ENCODE measurements at regions not wholly inside any gene's neighbourhood (a gene's known extent, or its start where the extent isn't known, plus 50 kb on each side); places are given as distances from the start of the nearest gene placed in this dataset.

DNA sequence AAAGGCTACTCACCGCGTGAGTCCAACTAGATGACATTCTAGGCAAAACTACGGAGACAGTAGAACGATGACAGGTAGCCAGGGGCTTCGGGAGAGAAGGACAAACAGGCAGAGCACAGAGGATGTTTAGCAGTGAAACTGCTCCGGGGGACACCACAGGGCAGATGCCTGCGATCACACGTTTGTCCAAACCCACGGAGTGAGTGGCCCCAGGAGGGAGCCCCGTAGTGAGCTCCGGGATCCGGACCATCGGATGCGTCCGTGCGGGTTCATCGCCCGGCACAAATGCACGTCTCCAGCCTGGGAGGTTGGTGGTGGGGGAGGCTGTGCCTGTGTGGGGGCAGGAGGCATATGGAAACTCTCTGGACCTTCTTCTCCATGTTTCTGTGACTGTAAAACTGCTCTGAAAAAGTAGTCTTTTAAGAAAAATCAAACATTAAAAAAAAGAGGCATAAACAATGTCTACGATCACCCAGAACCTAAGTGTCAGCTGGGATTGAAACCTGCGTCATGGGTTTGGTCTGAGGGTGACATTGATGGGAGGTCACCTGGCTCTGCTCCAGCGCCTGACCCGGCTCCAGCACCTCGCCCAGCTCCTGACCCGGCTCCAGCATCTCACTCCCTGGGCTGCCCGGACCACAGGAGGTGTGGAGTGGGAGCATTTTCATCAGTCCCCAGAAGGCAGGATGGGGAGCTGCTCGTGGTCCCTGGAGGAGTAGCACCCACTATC, 83.0 kb upstream of the CTDP1 start:
- H3K4me3 ChIP-seq = no peak overlapping the region
- DNase-seq (ENCODE audit: low spot score in 2 of 2) = no peak
- no peaks in the 10 kb centered on the region for H3K36me3 ChIP-seq
- no peaks in the 10 kb centered on the region for H3K4me1 ChIP-seq
- H3K27me3 ChIP-seq = peaks cover 0 to 33% of the 10 kb centered on the region in 2 donors
- H3K9me3 ChIP-seq = peaks cover 0 to 8% of the 10 kb centered on the region in 2 donors
- intact Hi-C loops (cut with DNase I; ENCODE audit: low total_unique reads) = no loop called here
- TF ChIP-seq POLR2A (IDR thresholded peaks at IDR 0.05) = no peak
- TF ChIP-seq POLR2AphosphoS5 (IDR thresholded peaks at IDR 0.05) = no peak
- TF ChIP-seq, protein P1, sequence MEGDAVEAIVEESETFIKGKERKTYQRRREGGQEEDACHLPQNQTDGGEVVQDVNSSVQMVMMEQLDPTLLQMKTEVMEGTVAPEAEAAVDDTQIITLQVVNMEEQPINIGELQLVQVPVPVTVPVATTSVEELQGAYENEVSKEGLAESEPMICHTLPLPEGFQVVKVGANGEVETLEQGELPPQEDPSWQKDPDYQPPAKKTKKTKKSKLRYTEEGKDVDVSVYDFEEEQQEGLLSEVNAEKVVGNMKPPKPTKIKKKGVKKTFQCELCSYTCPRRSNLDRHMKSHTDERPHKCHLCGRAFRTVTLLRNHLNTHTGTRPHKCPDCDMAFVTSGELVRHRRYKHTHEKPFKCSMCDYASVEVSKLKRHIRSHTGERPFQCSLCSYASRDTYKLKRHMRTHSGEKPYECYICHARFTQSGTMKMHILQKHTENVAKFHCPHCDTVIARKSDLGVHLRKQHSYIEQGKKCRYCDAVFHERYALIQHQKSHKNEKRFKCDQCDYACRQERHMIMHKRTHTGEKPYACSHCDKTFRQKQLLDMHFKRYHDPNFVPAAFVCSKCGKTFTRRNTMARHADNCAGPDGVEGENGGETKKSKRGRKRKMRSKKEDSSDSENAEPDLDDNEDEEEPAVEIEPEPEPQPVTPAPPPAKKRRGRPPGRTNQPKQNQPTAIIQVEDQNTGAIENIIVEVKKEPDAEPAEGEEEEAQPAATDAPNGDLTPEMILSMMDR (IDR thresholded peaks at IDR 0.05) = no peak
- H3K27ac ChIP-seq = no peak overlapping the region

DNA sequence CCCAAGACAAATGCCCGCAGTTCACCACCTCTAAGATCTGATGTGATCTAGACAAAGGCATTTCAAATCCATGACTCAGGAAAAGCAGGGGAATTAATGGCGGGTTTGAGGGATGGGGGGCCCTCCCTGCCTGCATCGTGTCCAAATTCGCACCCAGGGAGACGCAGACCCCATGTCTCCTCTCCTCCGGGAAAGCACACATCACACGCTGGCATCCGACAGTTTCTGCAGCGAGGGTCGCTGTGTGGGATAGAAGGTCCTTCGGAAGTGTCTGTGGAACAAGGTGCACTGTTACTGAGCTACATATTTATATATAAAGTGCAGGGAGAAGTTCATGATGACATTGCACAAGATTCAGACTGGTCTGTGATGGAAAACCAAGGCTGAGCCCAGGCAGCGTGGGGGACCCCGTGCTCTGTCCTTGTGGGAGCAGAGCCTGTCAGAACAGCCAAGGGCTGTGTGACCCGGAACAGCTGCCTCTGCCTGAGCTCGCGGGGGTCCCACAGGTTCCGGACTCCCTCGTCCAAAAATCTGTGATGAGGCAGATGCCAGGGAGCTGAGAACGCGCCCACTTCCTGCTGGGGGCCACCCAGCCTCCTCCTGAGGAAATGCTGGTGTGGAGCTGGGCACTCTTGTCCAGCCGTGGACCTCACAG, 82.3 kb upstream of the CTDP1 start:
- TF ChIP-seq POLR2AphosphoS5 (IDR thresholded peaks at IDR 0.05) (no peak), POLR2A (IDR thresholded peaks at IDR 0.05) (no peak)
- TF ChIP-seq, protein P1 (IDR thresholded peaks at IDR 0.05) = no peak
- H3K27ac ChIP-seq = no peak overlapping the region
- no peaks in the 10 kb centered on the region for H3K4me1 ChIP-seq
- DNase-seq (ENCODE audit: low spot score in 2 of 2) = no peak
- peaks cover 0 to 33% of the 10 kb centered on the region in 2 donors for H3K27me3 ChIP-seq
- no peak overlapping the region for H3K4me3 ChIP-seq
- H3K9me3 ChIP-seq = peaks cover 0 to 8% of the 10 kb centered on the region in 2 donors
- intact Hi-C loops (cut with DNase I; ENCODE audit: low total_unique reads) = no loop called here
- no peaks in the 10 kb centered on the region for H3K36me3 ChIP-seq

DNA sequence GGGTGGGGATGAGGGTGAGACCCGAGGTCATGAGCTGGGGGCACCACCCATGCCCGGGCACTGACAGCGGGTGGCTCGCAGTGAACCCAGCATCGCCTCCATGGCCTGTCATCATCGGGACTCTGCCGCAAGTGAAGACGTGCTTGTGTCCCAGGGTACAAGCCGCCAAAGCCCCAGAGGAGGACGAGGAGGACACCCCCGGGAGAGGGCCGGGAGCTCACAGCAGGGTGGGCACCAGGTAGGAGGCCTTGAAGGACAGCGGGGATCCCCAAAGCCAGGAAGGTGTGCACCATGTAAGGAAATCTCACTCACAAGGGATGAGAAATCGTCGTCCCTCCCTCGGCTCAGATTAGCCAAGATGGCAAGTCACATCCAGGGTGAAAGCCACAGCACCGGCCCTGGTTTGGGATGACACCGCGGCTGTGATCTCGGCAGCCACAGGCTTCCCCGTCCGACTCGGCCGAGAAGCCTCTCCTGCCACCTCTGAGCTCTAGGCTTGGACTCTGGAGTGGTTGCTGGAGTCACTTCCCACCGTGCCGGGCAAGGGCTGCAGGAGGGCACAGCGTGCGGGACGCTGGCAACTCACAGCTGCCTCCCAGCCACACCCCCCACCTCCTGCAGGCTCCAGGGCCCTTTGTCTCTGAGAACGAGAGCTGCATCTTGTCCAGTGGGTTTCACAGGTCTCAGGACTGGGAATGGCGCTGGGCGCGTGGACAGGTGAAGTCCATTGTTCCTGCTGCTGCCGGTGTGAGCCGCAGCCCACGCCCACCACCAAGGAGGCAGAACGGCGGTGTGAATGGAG, 81.6 kb upstream of the CTDP1 start:
- Histone ChIP-seq H3K4me1 (no peaks in the 10 kb centered on the region), H3K36me3 (no peaks in the 10 kb centered on the region), H3K4me3 (no peak overlapping the region), H3K27me3 (peaks cover 0 to 33% of the 10 kb centered on the region in 2 donors), H3K27ac (no peak overlapping the region), H3K9me3 (peaks cover 0 to 3% of the 10 kb centered on the region in 2 donors)
- no peak for DNase-seq (ENCODE audit: low spot score in 2 of 2)
- intact Hi-C loops (cut with DNase I; ENCODE audit: low total_unique reads) = no loop called here
- TF ChIP-seq POLR2AphosphoS5 (IDR thresholded peaks at IDR 0.05) = no peak

DNA sequence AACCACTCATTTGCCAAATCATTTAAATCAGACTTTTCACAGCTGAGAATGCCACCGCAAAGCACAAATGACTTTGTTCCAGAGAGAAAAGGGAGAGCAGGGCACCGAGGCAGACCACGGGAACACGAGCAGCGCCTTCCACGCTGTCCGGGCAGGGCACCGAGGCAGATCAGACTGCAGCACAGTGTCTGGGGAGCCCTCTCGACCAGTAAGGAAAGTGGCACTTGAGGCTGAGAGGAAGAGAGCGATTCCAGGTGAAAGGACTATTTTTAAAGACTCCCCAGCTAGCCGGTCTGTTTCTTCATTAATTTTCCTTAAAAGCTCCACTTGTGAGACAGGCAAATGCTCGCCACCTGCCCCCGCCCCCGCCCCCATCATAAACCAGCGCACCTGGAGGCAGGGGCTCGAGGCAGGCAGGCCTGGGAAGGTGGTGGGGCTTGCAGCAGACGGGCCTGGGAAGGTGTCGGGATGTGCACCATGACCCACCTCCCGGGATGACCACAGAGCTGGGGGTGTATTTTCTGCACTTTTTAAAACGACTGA, 80.9 kb upstream of the CTDP1 start:
- no peaks in the 10 kb centered on the region for H3K36me3 ChIP-seq
- no peak for DNase-seq (ENCODE audit: low spot score in 2 of 2)
- H3K27ac ChIP-seq = no peak overlapping the region
- H3K27me3 ChIP-seq = peaks cover 0 to 33% of the 10 kb centered on the region in 2 donors
- TF ChIP-seq, protein P1 (IDR thresholded peaks at IDR 0.05) = no peak
- no peak for TF ChIP-seq POLR2AphosphoS5 (IDR thresholded peaks at IDR 0.05)
- no peak for TF ChIP-seq POLR2A (IDR thresholded peaks at IDR 0.05)
- no peaks in the 10 kb centered on the region for H3K9me3 ChIP-seq
- no peaks in the 10 kb centered on the region for H3K4me1 ChIP-seq
- H3K4me3 ChIP-seq = no peak overlapping the region
- intact Hi-C loops (cut with DNase I; ENCODE audit: low total_unique reads) = no loop called here

DNA sequence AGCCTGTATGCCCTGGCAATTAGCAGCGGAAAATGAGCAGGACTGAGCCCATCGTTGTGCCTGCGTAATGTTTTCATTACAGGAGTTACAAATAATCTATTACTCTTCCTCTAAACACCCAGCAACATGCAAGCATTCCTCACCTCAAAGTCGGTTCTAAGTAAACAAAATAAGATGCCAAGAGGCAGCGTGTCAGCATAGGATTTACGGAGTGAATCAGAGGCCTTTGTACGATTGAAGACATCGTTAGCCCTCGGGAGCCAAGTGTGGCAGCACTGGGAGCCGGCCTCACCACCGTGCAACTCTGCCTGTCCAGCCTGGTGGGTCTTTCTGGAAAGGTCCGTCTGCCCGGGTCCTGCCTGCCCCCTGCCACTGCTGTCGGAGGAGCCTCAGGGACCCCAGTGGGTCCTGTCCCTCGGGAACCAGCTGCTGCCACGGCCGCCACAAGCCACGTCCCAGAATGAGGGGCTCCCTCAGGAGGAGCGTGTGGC, 80.1 kb upstream of the CTDP1 start:
- intact Hi-C loops (cut with DNase I; ENCODE audit: low total_unique reads) = no loop called here
- Histone ChIP-seq H3K9me3 (no peaks in the 10 kb centered on the region), H3K4me3 (no peak overlapping the region), H3K27me3 (peaks cover 0 to 33% of the 10 kb centered on the region in 2 donors), H3K27ac (no peak overlapping the region), H3K36me3 (no peaks in the 10 kb centered on the region), H3K4me1 (no peaks in the 10 kb centered on the region)
- TF ChIP-seq, protein P1 (IDR thresholded peaks at IDR 0.05) = no peak
- TF ChIP-seq POLR2A (IDR thresholded peaks at IDR 0.05) (no peak), POLR2AphosphoS5 (IDR thresholded peaks at IDR 0.05) (no peak)
- no peak for DNase-seq (ENCODE audit: low spot score in 2 of 2)

Measured in breast epithelium (tissue), 4 donors.